ENCODE measurements at regions not wholly inside any gene's neighbourhood (a gene's known extent, or its start where the extent isn't known, plus 50 kb on each side); places are given as distances from the start of the nearest gene placed in this dataset.

GRCh38 chr13:76499891-76500290, 386.3 kb downstream of the KCTD12 start:
- no peak for TF ChIP-seq CTCF (IDR thresholded peaks at IDR 0.05; ENCODE audit: insufficient read depth, low read depth, low read length, missing control alignments)
- no peak for DNase-seq (ENCODE audit: low read depth)
- no peak overlapping the region for H3K4me3 ChIP-seq (ENCODE audit: low read depth, low read length)

GRCh38 chr13:76489274-76489673, 396.9 kb downstream of the KCTD12 start:
- no peak overlapping the region for H3K4me3 ChIP-seq (ENCODE audit: low read depth, low read length)
- no peak for TF ChIP-seq CTCF (IDR thresholded peaks at IDR 0.05; ENCODE audit: insufficient read depth, low read depth, low read length, missing control alignments)
- DNase-seq (ENCODE audit: low read depth) = no peak

- no peak for DNase-seq (ENCODE audit: low read depth)
- H3K4me3 ChIP-seq (ENCODE audit: low read depth, low read length) = no peak overlapping the region
- no peak for TF ChIP-seq CTCF (IDR thresholded peaks at IDR 0.05; ENCODE audit: insufficient read depth, low read depth, low read length, missing control alignments)
Measured at GRCh38 chr13:76481738-76482137, 404.5 kb downstream of the KCTD12 start.

- TF ChIP-seq CTCF (IDR thresholded peaks at IDR 0.05; ENCODE audit: insufficient read depth, low read depth, low read length, missing control alignments) = no peak
- DNase-seq (ENCODE audit: low read depth) = no peak
- no peak overlapping the region for H3K4me3 ChIP-seq (ENCODE audit: low read depth, low read length)
Measured at GRCh38 chr13:76474966-76475365, 411.2 kb downstream of the KCTD12 start.

GRCh38 chr13:76474356-76474755, 411.8 kb downstream of the KCTD12 start:
- H3K4me3 ChIP-seq (ENCODE audit: low read depth, low read length) = no peak overlapping the region
- no peak for TF ChIP-seq CTCF (IDR thresholded peaks at IDR 0.05; ENCODE audit: insufficient read depth, low read depth, low read length, missing control alignments)
- no peak for DNase-seq (ENCODE audit: low read depth)

GRCh38 chr13:76473552-76474134, 412.6 kb downstream of the KCTD12 start:
- no peak overlapping the region for H3K4me3 ChIP-seq (ENCODE audit: low read depth, low read length)
- TF ChIP-seq CTCF (IDR thresholded peaks at IDR 0.05; ENCODE audit: insufficient read depth, low read depth, low read length, missing control alignments) = peak; percentile 74
- peak; percentile 88 for DNase-seq (ENCODE audit: low read depth)

GRCh38 chr13:76472916-76473315, 413.3 kb downstream of the KCTD12 start:
- H3K4me3 ChIP-seq (ENCODE audit: low read depth, low read length) = no peak overlapping the region
- no peak for DNase-seq (ENCODE audit: low read depth)
- no peak for TF ChIP-seq CTCF (IDR thresholded peaks at IDR 0.05; ENCODE audit: insufficient read depth, low read depth, low read length, missing control alignments)

All from GM12865 (cell line).